ENCODE measurements at regions not wholly inside any gene's neighbourhood (a gene's known extent, or its start where the extent isn't known, plus 50 kb on each side); places are given as distances from the start of the nearest gene placed in this dataset.

GRCh38 chr12:65570451-65571130 lies 253.7 kb upstream of the HMGA2 start:
- Histone ChIP-seq H3K9me3 (ENCODE audit: control insufficient read depth in 4 of 4, low read length in 3 of 4) (peaks cover 0 to 3% (median 0%) of the 10 kb centered on the region in 4 donors), H3K27ac (ENCODE audit: low read depth in 1 of 2, low read length in 2 of 2) (no peak overlapping the region), H3K27me3 (ENCODE audit: control insufficient read depth in 4 of 4, insufficient read depth in 4 of 4, low read length in 3 of 4) (peaks cover 0 to 10% (median 0%) of the 10 kb centered on the region in 4 donors), H3K4me3 (ENCODE audit: low read depth in 1 of 3, low read length in 3 of 3) (no peak overlapping the region), H3K9ac (ENCODE audit: low read depth in 1 of 2, low read length in 2 of 2) (no peak overlapping the region), H3K4me1 (ENCODE audit: control insufficient read depth in 4 of 4, insufficient read depth in 4 of 4, low read length in 3 of 4) (no peaks in the 10 kb centered on the region), H3K36me3 (ENCODE audit: control insufficient read depth in 4 of 4, insufficient read depth in 3 of 4, low read depth in 1 of 4, low read length in 3 of 4) (no peaks in the 10 kb centered on the region)
- no peak for DNase-seq (ENCODE audit: low spot score)
- WGBS: 76% methylated on average over 4 of the region's 4 CpGs
- TF ChIP-seq MAX (IDR thresholded peaks at IDR 0.05): no peak
- no peak for TF ChIP-seq HNF4G (IDR thresholded peaks at IDR 0.05)
- TF ChIP-seq GABPA (IDR thresholded peaks at IDR 0.05 in 1 of 2, conservative IDR thresholded peaks at IDR 0.05 in 1 of 2): no peak
- TF ChIP-seq RAD21 (IDR thresholded peaks at IDR 0.05): no peak
- no peak for TF ChIP-seq YY1 (IDR thresholded peaks at IDR 0.05)
- no peak for TF ChIP-seq ATF3 (IDR thresholded peaks at IDR 0.05)
- TF ChIP-seq ZBTB33 (IDR thresholded peaks at IDR 0.05): no peak

GRCh38 chr12:65574867-65575266 lies 249.4 kb upstream of the HMGA2 start:
- no peaks in the 10 kb centered on the region for H3K36me3 ChIP-seq (ENCODE audit: control insufficient read depth in 4 of 4, insufficient read depth in 3 of 4, low read depth in 1 of 4, low read length in 3 of 4)
- no peak overlapping the region for H3K27ac ChIP-seq (ENCODE audit: low read depth in 1 of 2, low read length in 2 of 2)
- TF ChIP-seq GABPA (IDR thresholded peaks at IDR 0.05 in 1 of 2, conservative IDR thresholded peaks at IDR 0.05 in 1 of 2): no peak
- no peak for TF ChIP-seq JUND (IDR thresholded peaks at IDR 0.05)
- TF ChIP-seq FOXA2 (IDR thresholded peaks at IDR 0.05): no peak
- no peak for TF ChIP-seq HNF4A (conservative IDR thresholded peaks at IDR 0.05)
- TF ChIP-seq CTCF (IDR thresholded peaks at IDR 0.05; ENCODE audit: low read depth, low read length, missing input control): no peak
- no peak for TF ChIP-seq RXRA (IDR thresholded peaks at IDR 0.05)
- H3K9me3 ChIP-seq (ENCODE audit: control insufficient read depth in 4 of 4, low read length in 3 of 4): peaks cover 0 to 3% (median 0%) of the 10 kb centered on the region in 4 donors
- H3K9ac ChIP-seq (ENCODE audit: low read depth in 1 of 2, low read length in 2 of 2): no peak overlapping the region
- no peak for DNase-seq (ENCODE audit: low spot score)
- H3K4me1 ChIP-seq (ENCODE audit: control insufficient read depth in 4 of 4, insufficient read depth in 4 of 4, low read length in 3 of 4): no peaks in the 10 kb centered on the region
- peaks cover 0 to 5% (median 0%) of the 10 kb centered on the region in 4 donors for H3K27me3 ChIP-seq (ENCODE audit: control insufficient read depth in 4 of 4, insufficient read depth in 4 of 4, low read length in 3 of 4)
- H3K4me3 ChIP-seq (ENCODE audit: low read depth in 1 of 3, low read length in 3 of 3): no peak overlapping the region

- no peaks in the 10 kb centered on the region for H3K4me1 ChIP-seq (ENCODE audit: control insufficient read depth in 4 of 4, insufficient read depth in 4 of 4, low read length in 3 of 4)
- WGBS: 84% methylated on average over 3 of the region's 3 CpGs
- no peaks in the 10 kb centered on the region for H3K36me3 ChIP-seq (ENCODE audit: control insufficient read depth in 4 of 4, insufficient read depth in 3 of 4, low read depth in 1 of 4, low read length in 3 of 4)
- TF ChIP-seq REST (IDR thresholded peaks at IDR 0.05) (no peak), JUND (IDR thresholded peaks at IDR 0.05) (no peak), SP1 (IDR thresholded peaks at IDR 0.05) (no peak), GABPA (IDR thresholded peaks at IDR 0.05 in 1 of 2, conservative IDR thresholded peaks at IDR 0.05 in 1 of 2) (no peak), RXRA (IDR thresholded peaks at IDR 0.05) (no peak)
- H3K27me3 ChIP-seq (ENCODE audit: control insufficient read depth in 4 of 4, insufficient read depth in 4 of 4, low read length in 3 of 4): no peaks in the 10 kb centered on the region
- no peak overlapping the region for H3K4me3 ChIP-seq (ENCODE audit: low read depth in 1 of 3, low read length in 3 of 3)
- H3K27ac ChIP-seq (ENCODE audit: low read depth in 1 of 2, low read length in 2 of 2): no peak overlapping the region
- DNase-seq (ENCODE audit: low spot score): no peak
- H3K9ac ChIP-seq (ENCODE audit: low read depth in 1 of 2, low read length in 2 of 2): no peak overlapping the region
- H3K9me3 ChIP-seq (ENCODE audit: control insufficient read depth in 4 of 4, low read length in 3 of 4): no peaks in the 10 kb centered on the region
Observed at GRCh38 chr12:65584016-65584415, 240.3 kb upstream of the HMGA2 start.

Data from liver (tissue), 8 donors.